ENCODE measurements at regions not wholly inside any gene's neighbourhood (a gene's known extent, or its start where the extent isn't known, plus 50 kb on each side); places are given as distances from the start of the nearest gene placed in this dataset.

GRCh38 chr2:7719876-7720275 is 802.7 kb downstream of the RNF144A start:
- H2AFZ ChIP-seq (ENCODE audit: low read depth, low read length, poor library complexity, severe bottlenecking): no peak overlapping the region
- RAD21 ChIA-PET (ENCODE audit: low non-redundant PET in 1 of 2, low total read pairs in 2 of 2, uncharacterized antibody in 2 of 2, unreplicated experiment in 2 of 2): no interaction called here
- CTCF ChIA-PET: no interaction called here
- no peaks in the 10 kb centered on the region for H3K9me2 ChIP-seq (ENCODE audit: insufficient read depth)
- ATAC-seq: no peak
- BruUV-seq (replicated peaks): no TSS peak
- H3K27ac ChIP-seq (ENCODE audit: low read depth, low read length): no peak overlapping the region
- 0 out of 2 replicates have a peak, but pooled peaks cover 4% of the 10 kb centered on the region for H3K27me3 ChIP-seq (ENCODE audit: insufficient read depth, low read length)
- no peak overlapping the region for H3K9ac ChIP-seq (ENCODE audit: low read length)
- H3K4me2 ChIP-seq (ENCODE audit: low read length): no peak overlapping the region
- no peaks in the 10 kb centered on the region for H3K79me2 ChIP-seq (ENCODE audit: insufficient read depth, low read length)
- no peaks in the 10 kb centered on the region for H3K9me3 ChIP-seq (ENCODE audit: control insufficient read depth in 1 of 2, insufficient read depth in 1 of 2, low read depth in 1 of 2, low read length in 2 of 2)
- DNase-seq (ENCODE audit: low read depth, low spot score): no peak
- H3K36me3 ChIP-seq (ENCODE audit: control insufficient read depth in 1 of 2, insufficient read depth in 2 of 2, low read length in 2 of 2): no peaks in the 10 kb centered on the region
- POLR2A ChIA-PET: no interaction called here
- no peaks in the 10 kb centered on the region; the same call in 1 of the 2 replicates for H4K20me1 ChIP-seq (ENCODE audit: insufficient read depth)
- H3K4me1 ChIP-seq (ENCODE audit: control insufficient read depth in 1 of 2, insufficient read depth in 2 of 2, low read length in 2 of 2): no peaks in the 10 kb centered on the region
- H3K4me3 ChIP-seq (replicated peaks in 1 of 2; ENCODE audit: low read depth in 1 of 2, low read length in 2 of 2): no peak overlapping the region
- TF ChIP-seq MAX (IDR thresholded peaks at IDR 0.05): no peak
- no peak for TF ChIP-seq ATF3 (IDR thresholded peaks at IDR 0.05)
- TF ChIP-seq FOSL1 (IDR thresholded peaks at IDR 0.05; ENCODE audit: low read depth): no peak
- no peak for TF ChIP-seq POLR2A (IDR thresholded peaks at IDR 0.05; ENCODE audit: borderline replicate concordance, extremely low read depth, insufficient read depth, insufficient read length)
- no peak for TF ChIP-seq EZH2 (IDR thresholded peaks at IDR 0.05)
- no peak for TF ChIP-seq CBX3 (IDR thresholded peaks at IDR 0.05; ENCODE audit: low read depth)
- TF ChIP-seq RAD21 (IDR thresholded peaks at IDR 0.05; ENCODE audit: low read depth): no peak
- no peak for TF ChIP-seq REST (IDR thresholded peaks at IDR 0.05; ENCODE audit: low read depth)
- no peak for TF ChIP-seq POLR2AphosphoS5 (IDR thresholded peaks at IDR 0.05; ENCODE audit: low read depth, low read length)
- no peak for TF ChIP-seq SRF (IDR thresholded peaks at IDR 0.05; ENCODE audit: low read depth)
- TF ChIP-seq ZNF274 (IDR thresholded peaks at IDR 0.05; ENCODE audit: low read depth, low read length): no peak
- TF ChIP-seq SP1 (IDR thresholded peaks at IDR 0.05; ENCODE audit: low read depth): no peak
- no peak for TF ChIP-seq SIN3A (IDR thresholded peaks at IDR 0.05; ENCODE audit: low read depth)
- no peak for TF ChIP-seq EZH2phosphoT487 (IDR thresholded peaks at IDR 0.05; ENCODE audit: borderline replicate concordance)
- TF ChIP-seq ZFX (IDR thresholded peaks at IDR 0.05): no peak
- no peak for TF ChIP-seq CEBPB (IDR thresholded peaks at IDR 0.05; ENCODE audit: low read depth)
- no peak for TF ChIP-seq EGR1 (IDR thresholded peaks at IDR 0.05; ENCODE audit: low read depth)
- no peak for TF ChIP-seq CTCF (IDR thresholded peaks at IDR 0.05 in 2 of 3, conservative IDR thresholded peaks at IDR 0.05 in 1 of 3; ENCODE audit: borderline replicate concordance in 1 of 3, insufficient read depth in 1 of 3, low read depth in 2 of 3, low read length in 2 of 3)
- TF ChIP-seq JUND (IDR thresholded peaks at IDR 0.05): no peak
- intact Hi-C loops (cut with micrococcal nuclease): no loop called here
